WTC11 (cell line): ENCODE measurements at regions not wholly inside any gene's neighbourhood (a gene's known extent, or its start where the extent isn't known, plus 50 kb on each side); places are given as distances from the start of the nearest gene placed in this dataset.

Experiments used
- ATAC-seq: fragments of 200-7000 bp; cut with Tn5 transposase; 2 replicates; pipeline ENCODE4 v1.10.0; 2021; ENCODE audit warnings: mild to moderate bottlenecking, moderate library complexity
- CTCF ChIA-PET: fragments of 300-600 bp; sonication (Branson Sonifier 250); formaldehyde crosslinking; loops from one replicate; lab custom pipeline; 2021; ENCODE audit warnings: antibody characterized with exemption; lab: Charles Lee
- POLR2A ChIA-PET: fragments of 350-600 bp; sonication (Branson Sonifier 250); formaldehyde crosslinking; loops from one replicate; lab custom pipeline; 2021; ENCODE audit warnings: antibody characterized with exemption; lab: Charles Lee
- DNase-seq: peaks from one replicate; pipeline ENCODE4 v3.0.0; 2021; ENCODE audit warnings: low spot score
- H3K27ac Mint-ChIP-seq: 2 replicates; pipeline ENCODE4 v1.8.0; 2021; ENCODE audit warnings: mixed read lengths
- H3K27me3 Mint-ChIP-seq: 2 replicates; pipeline ENCODE4 v1.8.0; 2021; ENCODE audit warnings: low read depth, mild to moderate bottlenecking, moderate library complexity, mixed read lengths
- H3K36me3 Mint-ChIP-seq: 2 replicates; pipeline ENCODE4 v1.8.0; 2021; ENCODE audit warnings: mixed read lengths
- H3K4me1 Mint-ChIP-seq: 2 replicates; pipeline ENCODE4 v1.8.0; 2022; ENCODE audit warnings: mixed read lengths
- H3K4me3 Mint-ChIP-seq: 2 replicates; pipeline ENCODE4 v1.8.0; 2021; ENCODE audit warnings: mild to moderate bottlenecking, moderate library complexity, mixed read lengths
- H3K9me3 Mint-ChIP-seq: 2 replicates; pipeline ENCODE4 v1.8.0; 2021; ENCODE audit warnings: mixed read lengths
- AR ChIP-seq: fragments of 250-450 bp; sonication (Bioruptor Pico); IDR thresholded peaks from 2 replicates; pipeline ENCODE4 v1.9.0; 2021; ENCODE audit warnings: mild to moderate bottlenecking
- ARID4B ChIP-seq: sonication (generic); formaldehyde crosslinking; IDR thresholded peaks from 2 replicates; pipeline ENCODE4 v1.8.0; 2023; ENCODE audit warnings: missing genetic modification reagents, mild to moderate bottlenecking, borderline replicate concordance
- ATF3 ChIP-seq: sonication (generic); formaldehyde crosslinking; conservative IDR thresholded peaks from 2 replicates; pipeline ENCODE4 v1.8.1; 2022; ENCODE audit warnings: mild to moderate bottlenecking, missing genetic modification reagents
- E2F1 ChIP-seq: sonication (generic); formaldehyde crosslinking; IDR thresholded peaks from 2 replicates; pipeline ENCODE4 v1.8.0; 2022; ENCODE audit warnings: mild to moderate bottlenecking, missing genetic modification reagents
- FOXK1 ChIP-seq: sonication (generic); formaldehyde crosslinking; IDR thresholded peaks from 2 replicates; pipeline ENCODE4 v1.8.0; 2022; ENCODE audit warnings: mild to moderate bottlenecking, moderate library complexity, missing genetic modification reagents
- HMGXB4 ChIP-seq: sonication (generic); formaldehyde crosslinking; IDR thresholded peaks from 2 replicates; pipeline ENCODE4 v1.8.1; 2023; ENCODE audit warnings: mild to moderate bottlenecking, moderate library complexity, missing genetic modification reagents
- JAZF1 ChIP-seq: fragments of 250-450 bp; sonication (Bioruptor Pico); IDR thresholded peaks from 2 replicates; pipeline ENCODE4 v1.9.0; 2021; ENCODE audit warnings: moderate library complexity, mild to moderate bottlenecking, inconsistent platforms
- KAT7 ChIP-seq: sonication (generic); formaldehyde crosslinking; IDR thresholded peaks from 2 replicates; pipeline ENCODE4 v1.8.1; 2023; ENCODE audit warnings: missing genetic modification reagents, mild to moderate bottlenecking, borderline replicate concordance
- NR3C1 ChIP-seq: sonication (generic); formaldehyde crosslinking; conservative IDR thresholded peaks from 2 replicates; pipeline ENCODE4 v1.8.1; 2023; ENCODE audit warnings: low read depth, mild to moderate bottlenecking, missing genetic modification reagents
- PRRX2 ChIP-seq: fragments of 250-450 bp; sonication (Bioruptor Pico); IDR thresholded peaks from 2 replicates; pipeline ENCODE4 v1.8.0; 2021; ENCODE audit warnings: mild to moderate bottlenecking
- ZMAT4 ChIP-seq: fragments of 250-450 bp; sonication (Bioruptor Pico); IDR thresholded peaks from 2 replicates; pipeline ENCODE4 v1.9.0; 2021; ENCODE audit warnings: mild to moderate bottlenecking
- ZNF232 ChIP-seq: sonication (generic); formaldehyde crosslinking; IDR thresholded peaks from 2 replicates; pipeline ENCODE4 v1.8.0; 2022; ENCODE audit warnings: mild to moderate bottlenecking, missing genetic modification reagents
- ZSCAN18 ChIP-seq: fragments of 250-450 bp; sonication (Bioruptor Pico); IDR thresholded peaks from 2 replicates; pipeline ENCODE4 v2.1.2; 2022; ENCODE audit warnings: mild to moderate bottlenecking, moderate library complexity

GRCh38 chr4:149158817-149159216 is 656.8 kb downstream of the IQCM start (continued):
- TF ChIP-seq ARID4B (CRISPR knock-in tag): no peak
- no peak for TF ChIP-seq FOXK1 (CRISPR knock-in tag)
- TF ChIP-seq, all 79 proteins: peak for 0

- DNase-seq: no peak
- 0 out of 2 replicates have a peak, but pooled peaks cover 2% of the 10 kb centered on the region for H3K4me1 Mint-ChIP-seq
- TF ChIP-seq ZMAT4 (CRISPR knock-in tag) (no peak), ZSCAN18 (CRISPR knock-in tag) (no peak), NR3C1 (no peak), AR (CRISPR knock-in tag) (no peak), ATF3 (no peak), HMGXB4 (CRISPR knock-in tag) (no peak), E2F1 (CRISPR knock-in tag) (no peak), ZNF232 (CRISPR knock-in tag) (no peak), KAT7 (CRISPR knock-in tag) (no peak), JAZF1 (CRISPR knock-in tag) (no peak), PRRX2 (CRISPR knock-in tag) (no peak)
- TF ChIP-seq, all 79 proteins: peak for 0
- ChIA-PET CTCF (no interaction called here), POLR2A (no interaction called here)
- H3K4me3 Mint-ChIP-seq: no peak overlapping the region
- H3K27me3 Mint-ChIP-seq: no peaks in the 10 kb centered on the region
- H3K27ac Mint-ChIP-seq: no peak overlapping the region
- no peaks in the 10 kb centered on the region for H3K9me3 Mint-ChIP-seq
- no peaks in the 10 kb centered on the region for H3K36me3 Mint-ChIP-seq
- ATAC-seq: no peak
Observed at GRCh38 chr4:149145803-149146202, 669.8 kb downstream of the IQCM start.
